ENCODE measurements at regions not wholly inside any gene's neighbourhood (a gene's known extent, or its start where the extent isn't known, plus 50 kb on each side); places are given as distances from the start of the nearest gene placed in this dataset.
A peak's percentile ranks its signal among the peaks of the same experiment; 100 is the strongest.

GRCh38 chr15:59941612-59942011, 62.5 kb upstream of the FOXB1 start:
- Histone ChIP-seq H3K27ac (ENCODE audit: low read depth, low read length) (no peak overlapping the region), H3K9ac (ENCODE audit: extremely low read depth, low read length, poor library complexity, severe bottlenecking) (no peak overlapping the region), H3K36me3 (ENCODE audit: control insufficient read depth, insufficient read depth, low read length) (no peaks in the 10 kb centered on the region), H3K9me3 (ENCODE audit: control insufficient read depth, low read length) (no peaks in the 10 kb centered on the region), H3K4me3 (ENCODE audit: low read length) (no peak overlapping the region), H3K27me3 (ENCODE audit: control insufficient read depth, insufficient read depth, low read length, poor library complexity, severe bottlenecking) (no peaks in the 10 kb centered on the region), H3K4me1 (ENCODE audit: control insufficient read depth, insufficient read depth, low read length) (no peaks in the 10 kb centered on the region)
- 66 to 72% methylated on average over 4 to 6 of the region's 6 CpGs for WGBS, 2 experiments (ENCODE audit: insufficient coverage in 1 of 2, insufficient read length in 1 of 2)
- no peaks in the 10 kb centered on the region for H3K36me3 Mint-ChIP-seq (ENCODE audit: low read depth)
- peaks cover 12% of the 10 kb centered on the region for H3K4me1 Mint-ChIP-seq
- no peaks in the 10 kb centered on the region for H3K9me3 Mint-ChIP-seq
- no peak overlapping the region for H3K4me3 Mint-ChIP-seq
- H3K27me3 Mint-ChIP-seq (ENCODE audit: insufficient read depth), result peaks cover 28% of the 10 kb centered on the region
- H3K27ac Mint-ChIP-seq, result peak overlapping the region; percentile 18
- TF ChIP-seq CTCF (conservative IDR thresholded peaks at IDR 0.05), result no peak
- peak; percentile 71 for DNase-seq

- Mint-ChIP-seq H3K4me3 (no peak overlapping the region), H3K27me3 (ENCODE audit: insufficient read depth) (peaks cover 35% of the 10 kb centered on the region), H3K4me1 (peaks cover 18% of the 10 kb centered on the region), H3K36me3 (ENCODE audit: low read depth) (no peaks in the 10 kb centered on the region), H3K9me3 (no peaks in the 10 kb centered on the region), H3K27ac (peak overlapping the region; percentile 18)
- no peak for TF ChIP-seq CTCF (conservative IDR thresholded peaks at IDR 0.05)
- DNase-seq, result no peak
- Histone ChIP-seq H3K9me3 (ENCODE audit: control insufficient read depth, low read length) (no peaks in the 10 kb centered on the region), H3K9ac (ENCODE audit: extremely low read depth, low read length, poor library complexity, severe bottlenecking) (no peak overlapping the region), H3K4me3 (ENCODE audit: low read length) (no peak overlapping the region), H3K36me3 (ENCODE audit: control insufficient read depth, insufficient read depth, low read length) (no peaks in the 10 kb centered on the region), H3K27me3 (ENCODE audit: control insufficient read depth, insufficient read depth, low read length, poor library complexity, severe bottlenecking) (no peaks in the 10 kb centered on the region), H3K4me1 (ENCODE audit: control insufficient read depth, insufficient read depth, low read length) (no peaks in the 10 kb centered on the region), H3K27ac (ENCODE audit: low read depth, low read length) (no peak overlapping the region)
- whole genome bisulfite sequencing, 2 experiments (ENCODE audit: insufficient coverage in 1 of 2, insufficient read length in 1 of 2), result 56 to 81% methylated on average over 1 of the region's 1 CpG
Observed at GRCh38 chr15:59940928-59941327, 63.2 kb upstream of the FOXB1 start.

- no peak for DNase-seq
Observed at GRCh38 chr15:59940456-59940855, 63.7 kb upstream of the FOXB1 start.

More at GRCh38 chr15:59940456-59940855, 63.7 kb upstream of the FOXB1 start:
- Histone ChIP-seq H3K9me3 (ENCODE audit: control insufficient read depth, low read length) (no peaks in the 10 kb centered on the region), H3K9ac (ENCODE audit: extremely low read depth, low read length, poor library complexity, severe bottlenecking) (no peak overlapping the region), H3K27me3 (ENCODE audit: control insufficient read depth, insufficient read depth, low read length, poor library complexity, severe bottlenecking) (no peaks in the 10 kb centered on the region), H3K4me1 (ENCODE audit: control insufficient read depth, insufficient read depth, low read length) (no peaks in the 10 kb centered on the region), H3K27ac (ENCODE audit: low read depth, low read length) (no peak overlapping the region), H3K4me3 (ENCODE audit: low read length) (no peak overlapping the region), H3K36me3 (ENCODE audit: control insufficient read depth, insufficient read depth, low read length) (no peaks in the 10 kb centered on the region)
- Mint-ChIP-seq H3K27me3 (ENCODE audit: insufficient read depth) (peaks cover 39% of the 10 kb centered on the region), H3K27ac (no peak overlapping the region), H3K36me3 (ENCODE audit: low read depth) (no peaks in the 10 kb centered on the region), H3K9me3 (no peaks in the 10 kb centered on the region), H3K4me1 (peaks cover 19% of the 10 kb centered on the region), H3K4me3 (no peak overlapping the region)
- 92 to 95% methylated on average over 5 to 6 of the region's 6 CpGs for whole genome bisulfite sequencing, 2 experiments (ENCODE audit: insufficient coverage in 1 of 2, insufficient read length in 1 of 2)
- TF ChIP-seq CTCF (conservative IDR thresholded peaks at IDR 0.05), result no peak

All from endodermal cell (in vitro differentiated cells).